Neural cell (in vitro differentiated cells): ENCODE measurements at regions not wholly inside any gene's neighbourhood (a gene's known extent, or its start where the extent isn't known, plus 50 kb on each side); places are given as distances from the start of the nearest gene placed in this dataset.
"Not testable (repeated sequence)": the region's sequence is repeated elsewhere in the genome, so short reads cannot be mapped to it uniquely, and the experiment has no call there.

Experiments used
- EP300 ChIP-seq: fragments of 450-650 bp; conservative IDR thresholded peaks from 2 replicates; pipeline ENCODE4 v1.6.1; 2014; ENCODE audit warnings: antibody characterized with exemption, mild to moderate bottlenecking, moderate library complexity; ENCODE audit not compliant: poor library complexity, severe bottlenecking
- POLR2AphosphoS5 ChIP-seq: IDR thresholded peaks from 2 replicates; pipeline ENCODE4 v1.6.1; 2012
- TF ChIP-seq, protein P1 (sequence below): fragments of 450-650 bp; IDR thresholded peaks from 2 replicates; pipeline ENCODE4 v1.5.1; 2014; ENCODE audit warnings: antibody characterized with exemption, mild to moderate bottlenecking, moderate library complexity; ENCODE audit not compliant: poor library complexity, severe bottlenecking

DNA sequence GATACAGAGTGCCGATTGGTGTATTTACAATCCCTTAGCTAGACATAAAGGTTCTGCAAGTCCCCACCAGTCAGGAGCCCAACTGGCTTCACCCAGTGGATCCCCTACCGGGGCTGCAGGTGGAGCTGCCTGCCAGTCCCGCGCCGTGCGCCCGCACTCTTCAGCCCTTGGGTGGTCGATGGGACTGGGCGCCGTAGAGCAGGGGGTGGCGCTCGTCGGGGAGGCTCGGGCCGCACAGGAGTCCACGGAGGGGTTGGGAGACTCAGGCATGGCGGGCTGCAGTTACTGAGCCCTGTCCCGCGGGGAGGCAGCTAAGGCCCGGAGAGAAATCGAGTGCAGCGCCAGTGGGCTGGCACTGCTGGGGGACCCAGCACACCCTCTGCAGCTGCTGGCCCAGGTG, 67.4 kb downstream of the FOXF2 start:
- TF ChIP-seq EP300, POLR2AphosphoS5: not testable (repeated sequence)
- TF ChIP-seq, protein P1, sequence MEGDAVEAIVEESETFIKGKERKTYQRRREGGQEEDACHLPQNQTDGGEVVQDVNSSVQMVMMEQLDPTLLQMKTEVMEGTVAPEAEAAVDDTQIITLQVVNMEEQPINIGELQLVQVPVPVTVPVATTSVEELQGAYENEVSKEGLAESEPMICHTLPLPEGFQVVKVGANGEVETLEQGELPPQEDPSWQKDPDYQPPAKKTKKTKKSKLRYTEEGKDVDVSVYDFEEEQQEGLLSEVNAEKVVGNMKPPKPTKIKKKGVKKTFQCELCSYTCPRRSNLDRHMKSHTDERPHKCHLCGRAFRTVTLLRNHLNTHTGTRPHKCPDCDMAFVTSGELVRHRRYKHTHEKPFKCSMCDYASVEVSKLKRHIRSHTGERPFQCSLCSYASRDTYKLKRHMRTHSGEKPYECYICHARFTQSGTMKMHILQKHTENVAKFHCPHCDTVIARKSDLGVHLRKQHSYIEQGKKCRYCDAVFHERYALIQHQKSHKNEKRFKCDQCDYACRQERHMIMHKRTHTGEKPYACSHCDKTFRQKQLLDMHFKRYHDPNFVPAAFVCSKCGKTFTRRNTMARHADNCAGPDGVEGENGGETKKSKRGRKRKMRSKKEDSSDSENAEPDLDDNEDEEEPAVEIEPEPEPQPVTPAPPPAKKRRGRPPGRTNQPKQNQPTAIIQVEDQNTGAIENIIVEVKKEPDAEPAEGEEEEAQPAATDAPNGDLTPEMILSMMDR = not testable (repeated sequence)
